ENCODE measurements at regions not wholly inside any gene's neighbourhood (a gene's known extent, or its start where the extent isn't known, plus 50 kb on each side); places are given as distances from the start of the nearest gene placed in this dataset.

DNA sequence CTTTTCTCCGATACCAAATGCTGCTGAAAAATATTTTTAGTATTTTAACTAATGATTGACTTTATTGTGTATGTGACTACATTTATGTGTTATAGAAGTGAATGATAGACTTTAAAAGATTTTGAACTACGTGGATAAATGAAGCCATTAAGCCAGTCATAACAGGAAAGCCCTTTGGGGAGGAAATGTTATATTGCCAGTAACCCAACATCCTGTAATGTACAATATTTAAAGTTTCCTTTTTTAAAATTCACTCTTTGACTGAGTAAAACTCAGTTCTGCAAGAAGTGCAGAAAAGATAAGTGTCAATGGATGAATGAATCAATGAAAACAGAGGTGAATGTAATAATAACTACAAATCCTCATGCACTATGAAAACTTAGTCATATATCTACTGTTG is 102.6 kb upstream of the TLE4 start:
- no peak for TF ChIP-seq POLR2AphosphoS5 (IDR thresholded peaks at IDR 0.05)
- TF ChIP-seq, protein P1, sequence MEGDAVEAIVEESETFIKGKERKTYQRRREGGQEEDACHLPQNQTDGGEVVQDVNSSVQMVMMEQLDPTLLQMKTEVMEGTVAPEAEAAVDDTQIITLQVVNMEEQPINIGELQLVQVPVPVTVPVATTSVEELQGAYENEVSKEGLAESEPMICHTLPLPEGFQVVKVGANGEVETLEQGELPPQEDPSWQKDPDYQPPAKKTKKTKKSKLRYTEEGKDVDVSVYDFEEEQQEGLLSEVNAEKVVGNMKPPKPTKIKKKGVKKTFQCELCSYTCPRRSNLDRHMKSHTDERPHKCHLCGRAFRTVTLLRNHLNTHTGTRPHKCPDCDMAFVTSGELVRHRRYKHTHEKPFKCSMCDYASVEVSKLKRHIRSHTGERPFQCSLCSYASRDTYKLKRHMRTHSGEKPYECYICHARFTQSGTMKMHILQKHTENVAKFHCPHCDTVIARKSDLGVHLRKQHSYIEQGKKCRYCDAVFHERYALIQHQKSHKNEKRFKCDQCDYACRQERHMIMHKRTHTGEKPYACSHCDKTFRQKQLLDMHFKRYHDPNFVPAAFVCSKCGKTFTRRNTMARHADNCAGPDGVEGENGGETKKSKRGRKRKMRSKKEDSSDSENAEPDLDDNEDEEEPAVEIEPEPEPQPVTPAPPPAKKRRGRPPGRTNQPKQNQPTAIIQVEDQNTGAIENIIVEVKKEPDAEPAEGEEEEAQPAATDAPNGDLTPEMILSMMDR (IDR thresholded peaks at IDR 0.05), result no peak

All from transverse colon (tissue), 4 donors.